ENCODE measurements at regions not wholly inside any gene's neighbourhood (a gene's known extent, or its start where the extent isn't known, plus 50 kb on each side); places are given as distances from the start of the nearest gene placed in this dataset.

- Mint-ChIP-seq H3K4me1 (ENCODE audit: low read depth, unreplicated experiment) (peaks cover 8% of the 10 kb centered on the region), H3K36me3 (ENCODE audit: insufficient read depth, unreplicated experiment) (no peaks in the 10 kb centered on the region), H3K9me3 (ENCODE audit: unreplicated experiment) (peaks cover 10% of the 10 kb centered on the region), H3K27me3 (ENCODE audit: insufficient read depth, unreplicated experiment) (peaks cover 4% of the 10 kb centered on the region), H3K4me3 (ENCODE audit: unreplicated experiment) (no peak overlapping the region), H3K27ac (ENCODE audit: unreplicated experiment) (no peak overlapping the region)
- CTCF ChIA-PET: no interaction called here
- intact Hi-C loops (cut with micrococcal nuclease; ENCODE audit: unreplicated experiment): loop anchor here (10.0 kb wide), 1 partner anchor 267 kb away; no protein-coding TSS in a partner anchor
- Histone ChIP-seq H3K9me3 (no peaks in the 10 kb centered on the region), H3K36me3 (ENCODE audit: control insufficient read depth, insufficient read depth, low read length) (no peaks in the 10 kb centered on the region), H3K27me3 (replicated peaks; ENCODE audit: control insufficient read depth, insufficient read depth, low read length) (no peaks in the 10 kb centered on the region), H3K4me1 (no peaks in the 10 kb centered on the region), H3K4me3 (ENCODE audit: low read depth, low read length) (no peak overlapping the region)
- BruUV-seq (replicated peaks): no TSS peak
- POLR2A ChIA-PET: no interaction called here
- DNase-seq: no peak
- no peak for TF ChIP-seq CTCF (IDR thresholded peaks at IDR 0.05; ENCODE audit: insufficient read depth in 1 of 2, low read depth in 1 of 2, low read length in 1 of 2, severe bottlenecking in 1 of 2, unreplicated experiment in 1 of 2)
These were observed 351.3 kb downstream of the GPD2 start for GRCh38 chr2:156787517-156787916.

- Mint-ChIP-seq H3K27ac (ENCODE audit: unreplicated experiment) (no peak overlapping the region), H3K36me3 (ENCODE audit: insufficient read depth, unreplicated experiment) (no peaks in the 10 kb centered on the region), H3K4me3 (ENCODE audit: unreplicated experiment) (no peak overlapping the region), H3K27me3 (ENCODE audit: insufficient read depth, unreplicated experiment) (peaks cover 4% of the 10 kb centered on the region), H3K4me1 (ENCODE audit: low read depth, unreplicated experiment) (peaks cover 8% of the 10 kb centered on the region), H3K9me3 (ENCODE audit: unreplicated experiment) (peaks cover 10% of the 10 kb centered on the region)
- BruUV-seq (replicated peaks): no TSS peak
- intact Hi-C loops (cut with micrococcal nuclease; ENCODE audit: unreplicated experiment): no loop called here
- no peak overlapping the region for H3K4me3 ChIP-seq (ENCODE audit: low read depth, low read length)
- no peaks in the 10 kb centered on the region for H3K4me1 ChIP-seq
- DNase-seq: no peak
- no peaks in the 10 kb centered on the region for H3K27me3 ChIP-seq (replicated peaks; ENCODE audit: control insufficient read depth, insufficient read depth, low read length)
- POLR2A ChIA-PET: no interaction called here
- no peaks in the 10 kb centered on the region for H3K9me3 ChIP-seq
- H3K36me3 ChIP-seq (ENCODE audit: control insufficient read depth, insufficient read depth, low read length): no peaks in the 10 kb centered on the region
- no peak for TF ChIP-seq CTCF (IDR thresholded peaks at IDR 0.05; ENCODE audit: insufficient read depth in 1 of 2, low read depth in 1 of 2, low read length in 1 of 2, severe bottlenecking in 1 of 2, unreplicated experiment in 1 of 2)
- CTCF ChIA-PET: no interaction called here
These were observed 354.3 kb downstream of the GPD2 start for GRCh38 chr2:156790343-156791037.

- H3K36me3 ChIP-seq (ENCODE audit: control insufficient read depth, insufficient read depth, low read length): no peaks in the 10 kb centered on the region
- Mint-ChIP-seq H3K27me3 (ENCODE audit: insufficient read depth, unreplicated experiment) (peaks cover 4% of the 10 kb centered on the region), H3K27ac (ENCODE audit: unreplicated experiment) (no peak overlapping the region), H3K4me1 (ENCODE audit: low read depth, unreplicated experiment) (peaks cover 8% of the 10 kb centered on the region), H3K9me3 (ENCODE audit: unreplicated experiment) (peaks cover 10% of the 10 kb centered on the region), H3K4me3 (ENCODE audit: unreplicated experiment) (no peak overlapping the region), H3K36me3 (ENCODE audit: insufficient read depth, unreplicated experiment) (no peaks in the 10 kb centered on the region)
- no peaks in the 10 kb centered on the region for H3K4me1 ChIP-seq
- DNase-seq: no peak
- intact Hi-C loops (cut with micrococcal nuclease; ENCODE audit: unreplicated experiment): no loop called here
- H3K27me3 ChIP-seq (replicated peaks; ENCODE audit: control insufficient read depth, insufficient read depth, low read length): no peaks in the 10 kb centered on the region
- no peaks in the 10 kb centered on the region for H3K9me3 ChIP-seq
- ChIA-PET POLR2A (no interaction called here), CTCF (no interaction called here)
- no peak overlapping the region for H3K4me3 ChIP-seq (ENCODE audit: low read depth, low read length)
- no TSS peak for BruUV-seq (replicated peaks)
- TF ChIP-seq CTCF (IDR thresholded peaks at IDR 0.05; ENCODE audit: insufficient read depth in 1 of 2, low read depth in 1 of 2, low read length in 1 of 2, severe bottlenecking in 1 of 2, unreplicated experiment in 1 of 2): no peak
These were observed 356.2 kb downstream of the GPD2 start for GRCh38 chr2:156792242-156792840.

Data from Caco-2 (cell line).